ENCODE measurements at regions not wholly inside any gene's neighbourhood (a gene's known extent, or its start where the extent isn't known, plus 50 kb on each side); places are given as distances from the start of the nearest gene placed in this dataset.
"Not testable (repeated sequence)": the region's sequence is repeated elsewhere in the genome, so short reads cannot be mapped to it uniquely, and the experiment has no call there.

DNA sequence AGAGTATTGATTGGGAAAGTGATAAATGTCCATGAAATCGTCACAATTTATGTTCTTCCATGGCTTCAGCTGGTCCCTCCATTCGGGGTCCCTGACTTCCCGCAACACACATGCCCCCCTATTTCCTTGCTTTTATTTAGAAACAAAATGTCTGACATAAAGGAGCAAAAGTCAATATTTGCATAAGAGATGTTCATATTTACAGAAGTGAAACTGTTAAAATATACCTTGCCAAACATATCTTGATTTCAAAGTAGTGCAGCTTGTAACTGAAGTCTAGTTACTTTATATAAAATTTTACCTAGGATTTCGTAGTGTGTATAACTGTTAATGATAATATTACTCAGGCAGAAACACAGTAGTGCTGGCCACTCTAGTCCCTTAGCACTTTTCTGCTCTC lies 548.9 kb upstream of the ADGRB3 start:
- Histone ChIP-seq H3K27ac (ENCODE audit: insufficient read depth in 1 of 2, low read depth in 1 of 2, low read length in 2 of 2, poor library complexity in 1 of 2, severe bottlenecking in 2 of 2) (no peak overlapping the region), H3K4me1 (ENCODE audit: control extremely low read depth in 1 of 4, control insufficient read depth in 4 of 4, insufficient read depth in 4 of 4, low read length in 3 of 4) (no peaks in the 10 kb centered on the region), H3K27me3 (replicated peaks in 2 of 5; ENCODE audit: control insufficient read depth in 4 of 5, insufficient read depth in 5 of 5, low read length in 4 of 5) (no peaks in the 10 kb centered on the region), H3K4me3 (ENCODE audit: control insufficient read depth in 1 of 7, extremely low read depth in 1 of 7, insufficient read depth in 4 of 7, low read depth in 2 of 7, low read length in 6 of 7) (no peak overlapping the region), H3K36me3 (ENCODE audit: control insufficient read depth in 4 of 4, insufficient read depth in 4 of 4, low read length in 3 of 4) (no peaks in the 10 kb centered on the region), H3K9me3 (ENCODE audit: control extremely low read depth in 1 of 5, control insufficient read depth in 4 of 5, insufficient read depth in 2 of 5, low read depth in 1 of 5, low read length in 4 of 5) (no peaks in the 10 kb centered on the region)
- ChIA-PET CTCF (no interaction called here), POLR2A (no interaction called here)
- WGBS (ENCODE audit: insufficient coverage) = no CpG with 5 or more reads among the region's 4 CpGs
- no peak for DNase-seq

DNA sequence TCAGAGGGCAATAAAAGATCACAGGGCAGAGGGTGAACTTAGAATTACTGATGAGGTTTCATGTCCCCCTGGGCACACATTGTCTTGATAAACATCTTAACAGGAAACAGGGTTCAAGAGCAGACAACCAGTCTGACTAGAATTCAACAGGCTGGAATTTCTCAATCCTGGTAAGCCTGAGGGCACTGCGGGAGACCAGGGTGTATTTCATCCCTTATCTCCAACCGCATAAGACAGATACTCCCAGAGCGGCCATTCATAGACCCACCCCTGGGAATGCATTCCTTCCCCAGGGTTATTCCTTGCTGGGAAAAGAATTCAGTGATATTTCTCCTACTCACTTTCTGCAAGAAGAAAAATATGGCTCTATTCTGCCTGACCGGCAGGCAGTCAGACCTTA lies 549.5 kb upstream of the ADGRB3 start:
- H3K4me1 ChIP-seq (ENCODE audit: control extremely low read depth in 1 of 4, control insufficient read depth in 4 of 4, insufficient read depth in 4 of 4, low read length in 3 of 4); H3K27ac ChIP-seq (ENCODE audit: insufficient read depth in 1 of 2, low read depth in 1 of 2, low read length in 2 of 2, poor library complexity in 1 of 2, severe bottlenecking in 2 of 2); H3K4me3 ChIP-seq (ENCODE audit: control insufficient read depth in 1 of 7, extremely low read depth in 1 of 7, insufficient read depth in 4 of 7, low read depth in 2 of 7, low read length in 6 of 7); H3K27me3 ChIP-seq (replicated peaks in 2 of 5; ENCODE audit: control insufficient read depth in 4 of 5, insufficient read depth in 5 of 5, low read length in 4 of 5); POLR2A ChIA-PET; H3K36me3 ChIP-seq (ENCODE audit: control insufficient read depth in 4 of 4, insufficient read depth in 4 of 4, low read length in 3 of 4); H3K9me3 ChIP-seq (ENCODE audit: control extremely low read depth in 1 of 5, control insufficient read depth in 4 of 5, insufficient read depth in 2 of 5, low read depth in 1 of 5, low read length in 4 of 5); CTCF ChIA-PET; DNase-seq: not testable (repeated sequence)
- 100% methylated on average over 3 of the region's 4 CpGs for WGBS (ENCODE audit: insufficient coverage)

DNA sequence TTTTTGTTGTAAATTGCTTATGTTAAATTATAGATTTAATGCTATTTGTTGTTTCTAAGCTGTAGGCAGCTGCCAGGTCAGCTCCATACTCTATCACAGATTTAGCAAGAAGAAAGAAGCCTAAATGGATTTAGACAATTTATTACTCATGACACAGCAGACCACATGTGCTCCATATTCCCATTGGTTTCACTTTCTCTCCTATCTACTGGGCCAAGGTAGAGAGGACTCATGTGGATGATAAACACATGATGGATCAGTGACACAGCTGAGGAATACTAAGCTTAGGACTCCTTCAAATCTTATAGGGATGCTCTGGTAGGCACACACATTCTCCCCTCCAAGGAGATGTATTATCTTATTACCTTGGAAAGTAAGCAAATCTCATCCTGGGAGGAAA lies 553.0 kb upstream of the ADGRB3 start:
- ChIA-PET POLR2A (no interaction called here), CTCF (no interaction called here)
- no peak for DNase-seq
- Histone ChIP-seq H3K9me3 (ENCODE audit: control extremely low read depth in 1 of 5, control insufficient read depth in 4 of 5, insufficient read depth in 2 of 5, low read depth in 1 of 5, low read length in 4 of 5) (no peaks in the 10 kb centered on the region), H3K36me3 (ENCODE audit: control insufficient read depth in 4 of 4, insufficient read depth in 4 of 4, low read length in 3 of 4) (no peaks in the 10 kb centered on the region), H3K4me1 (ENCODE audit: control extremely low read depth in 1 of 4, control insufficient read depth in 4 of 4, insufficient read depth in 4 of 4, low read length in 3 of 4) (no peaks in the 10 kb centered on the region), H3K27me3 (replicated peaks in 2 of 5; ENCODE audit: control insufficient read depth in 4 of 5, insufficient read depth in 5 of 5, low read length in 4 of 5) (no peaks in the 10 kb centered on the region), H3K4me3 (ENCODE audit: control insufficient read depth in 1 of 7, extremely low read depth in 1 of 7, insufficient read depth in 4 of 7, low read depth in 2 of 7, low read length in 6 of 7) (no peak overlapping the region), H3K27ac (ENCODE audit: insufficient read depth in 1 of 2, low read depth in 1 of 2, low read length in 2 of 2, poor library complexity in 1 of 2, severe bottlenecking in 2 of 2) (no peak overlapping the region)

DNA sequence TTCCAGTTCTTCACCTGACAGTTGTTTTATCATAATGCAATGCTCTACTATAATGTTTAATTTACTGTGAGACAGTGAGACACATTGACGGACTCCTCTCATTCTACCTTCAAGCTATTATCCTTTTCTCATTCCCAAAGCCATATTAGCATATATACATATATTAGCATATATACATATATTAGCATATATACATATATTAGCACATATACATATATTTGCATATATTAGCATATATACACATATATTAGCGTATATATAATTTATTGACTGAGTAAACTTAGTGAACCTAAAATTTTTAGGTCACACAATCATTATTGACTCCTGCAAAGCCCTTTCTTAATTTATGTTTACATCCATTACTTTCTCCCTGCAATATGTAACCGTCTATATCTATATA lies 555.0 kb upstream of the ADGRB3 start:
- H3K4me1 ChIP-seq (ENCODE audit: control extremely low read depth in 1 of 4, control insufficient read depth in 4 of 4, insufficient read depth in 4 of 4, low read length in 3 of 4) = no peaks in the 10 kb centered on the region
- POLR2A ChIA-PET = no interaction called here
- no peak overlapping the region for H3K27ac ChIP-seq (ENCODE audit: insufficient read depth in 1 of 2, low read depth in 1 of 2, low read length in 2 of 2, poor library complexity in 1 of 2, severe bottlenecking in 2 of 2)
- H3K36me3 ChIP-seq (ENCODE audit: control insufficient read depth in 4 of 4, insufficient read depth in 4 of 4, low read length in 3 of 4) = no peaks in the 10 kb centered on the region
- no peak for DNase-seq
- CTCF ChIA-PET = no interaction called here
- WGBS (ENCODE audit: insufficient coverage) = no CpG with 5 or more reads among the region's 3 CpGs
- no peak overlapping the region for H3K4me3 ChIP-seq (ENCODE audit: control insufficient read depth in 1 of 7, extremely low read depth in 1 of 7, insufficient read depth in 4 of 7, low read depth in 2 of 7, low read length in 6 of 7)
- no peaks in the 10 kb centered on the region for H3K27me3 ChIP-seq (replicated peaks in 2 of 5; ENCODE audit: control insufficient read depth in 4 of 5, insufficient read depth in 5 of 5, low read length in 4 of 5)
- no peaks in the 10 kb centered on the region for H3K9me3 ChIP-seq (ENCODE audit: control extremely low read depth in 1 of 5, control insufficient read depth in 4 of 5, insufficient read depth in 2 of 5, low read depth in 1 of 5, low read length in 4 of 5)

DNA sequence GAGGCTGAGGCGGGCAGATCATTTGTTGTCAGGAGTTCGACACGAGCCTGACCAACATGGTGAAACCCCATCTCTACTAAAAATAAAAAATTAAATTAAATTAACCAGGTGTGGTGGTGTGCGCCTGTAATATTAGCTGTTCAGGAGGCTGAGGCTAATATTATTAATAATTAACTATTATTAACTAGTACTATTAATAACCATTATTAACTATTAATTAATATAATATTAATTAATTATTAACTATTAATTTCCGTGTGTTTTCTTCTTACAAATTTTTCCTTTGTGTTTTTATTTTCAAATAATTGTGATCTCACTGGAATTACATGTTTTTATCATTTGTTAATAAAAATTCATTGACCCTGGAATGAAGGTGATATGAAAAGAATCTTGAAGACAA lies 557.4 kb upstream of the ADGRB3 start:
- no peaks in the 10 kb centered on the region for H3K9me3 ChIP-seq (ENCODE audit: control extremely low read depth in 1 of 5, control insufficient read depth in 4 of 5, insufficient read depth in 2 of 5, low read depth in 1 of 5, low read length in 4 of 5)
- WGBS (ENCODE audit: insufficient coverage) = no CpG with 5 or more reads among the region's 5 CpGs
- no peak for DNase-seq
- ChIA-PET CTCF (no interaction called here), POLR2A (no interaction called here)
- no peaks in the 10 kb centered on the region for H3K4me1 ChIP-seq (ENCODE audit: control extremely low read depth in 1 of 4, control insufficient read depth in 4 of 4, insufficient read depth in 4 of 4, low read length in 3 of 4)
- no peak overlapping the region for H3K27ac ChIP-seq (ENCODE audit: insufficient read depth in 1 of 2, low read depth in 1 of 2, low read length in 2 of 2, poor library complexity in 1 of 2, severe bottlenecking in 2 of 2)
- H3K27me3 ChIP-seq (replicated peaks in 2 of 5; ENCODE audit: control insufficient read depth in 4 of 5, insufficient read depth in 5 of 5, low read length in 4 of 5) = no peaks in the 10 kb centered on the region
- H3K36me3 ChIP-seq (ENCODE audit: control insufficient read depth in 4 of 4, insufficient read depth in 4 of 4, low read length in 3 of 4) = no peaks in the 10 kb centered on the region
- no peak overlapping the region for H3K4me3 ChIP-seq (ENCODE audit: control insufficient read depth in 1 of 7, extremely low read depth in 1 of 7, insufficient read depth in 4 of 7, low read depth in 2 of 7, low read length in 6 of 7)

DNA sequence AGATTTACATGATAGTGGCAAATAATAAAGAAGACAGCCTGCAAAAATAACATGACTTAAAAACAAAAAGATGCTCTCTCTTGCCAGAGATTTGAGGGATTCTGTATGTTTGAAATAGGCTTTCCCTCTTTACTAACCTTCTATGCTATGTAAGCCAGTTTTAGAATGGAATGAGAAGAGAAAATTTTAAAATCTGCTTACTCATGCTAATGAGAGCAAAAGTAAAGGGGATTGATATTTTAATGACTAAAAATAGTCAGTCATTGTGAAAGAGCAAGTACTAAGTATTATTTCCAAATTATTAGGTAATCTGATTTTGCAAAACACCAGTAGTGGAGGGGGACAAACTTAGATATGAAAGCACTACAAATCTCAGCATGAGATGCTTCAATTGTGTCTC lies 563.3 kb upstream of the ADGRB3 start:
- H3K27ac ChIP-seq (ENCODE audit: insufficient read depth in 1 of 2, low read depth in 1 of 2, low read length in 2 of 2, poor library complexity in 1 of 2, severe bottlenecking in 2 of 2) = no peak overlapping the region
- ChIA-PET POLR2A (no interaction called here), CTCF (no interaction called here)
- no peak overlapping the region for H3K4me3 ChIP-seq (ENCODE audit: control insufficient read depth in 1 of 7, extremely low read depth in 1 of 7, insufficient read depth in 4 of 7, low read depth in 2 of 7, low read length in 6 of 7)
- H3K4me1 ChIP-seq (ENCODE audit: control extremely low read depth in 1 of 4, control insufficient read depth in 4 of 4, insufficient read depth in 4 of 4, low read length in 3 of 4) = no peaks in the 10 kb centered on the region
- H3K9me3 ChIP-seq (ENCODE audit: control extremely low read depth in 1 of 5, control insufficient read depth in 4 of 5, insufficient read depth in 2 of 5, low read depth in 1 of 5, low read length in 4 of 5) = no peaks in the 10 kb centered on the region
- H3K36me3 ChIP-seq (ENCODE audit: control insufficient read depth in 4 of 4, insufficient read depth in 4 of 4, low read length in 3 of 4) = no peaks in the 10 kb centered on the region
- no peak for DNase-seq
- no peaks in the 10 kb centered on the region for H3K27me3 ChIP-seq (replicated peaks in 2 of 5; ENCODE audit: control insufficient read depth in 4 of 5, insufficient read depth in 5 of 5, low read length in 4 of 5)

DNA sequence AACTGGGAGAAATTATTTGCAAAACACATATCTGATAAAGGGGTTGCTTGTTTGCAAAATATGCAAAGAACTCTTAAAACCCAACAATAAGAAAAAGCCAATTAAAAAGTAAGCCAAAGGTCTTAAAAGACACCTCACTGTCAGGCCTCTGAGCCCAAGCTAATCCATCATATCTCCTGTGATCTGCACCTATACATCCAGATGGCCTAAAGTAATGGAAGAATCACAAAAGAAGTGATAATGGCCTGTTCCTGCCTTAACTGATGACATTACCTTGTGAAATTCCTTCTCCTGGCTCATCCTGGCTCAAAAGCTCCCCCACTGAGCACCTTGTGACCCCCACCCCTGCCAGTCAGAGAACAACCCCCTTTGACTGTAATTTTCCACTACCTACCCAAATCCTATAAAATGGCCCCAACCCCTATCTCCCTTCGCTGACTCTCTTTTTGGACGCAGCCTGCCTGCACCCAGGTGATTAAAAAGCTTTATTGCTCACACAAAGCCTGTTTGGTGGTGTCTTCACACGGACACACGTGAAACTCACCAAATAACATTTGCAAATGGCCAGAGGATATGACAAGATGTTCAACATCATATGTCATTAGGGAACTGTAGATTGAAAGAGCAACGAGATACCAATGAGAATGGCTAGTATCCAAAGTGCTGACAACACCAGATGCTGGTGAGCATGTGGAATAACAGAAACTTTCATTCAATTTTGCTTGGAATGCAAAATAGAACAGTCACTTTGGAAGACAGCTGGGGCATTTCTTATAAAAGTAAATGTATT lies 565.0 kb upstream of the ADGRB3 start:
- ChIA-PET CTCF (no interaction called here), POLR2A (no interaction called here)
- H3K4me1 ChIP-seq (ENCODE audit: control extremely low read depth in 1 of 4, control insufficient read depth in 4 of 4, insufficient read depth in 4 of 4, low read length in 3 of 4) = no peaks in the 10 kb centered on the region
- WGBS (ENCODE audit: insufficient coverage) = 43% methylated on average over 5 of the region's 5 CpGs
- H3K27me3 ChIP-seq (replicated peaks in 2 of 5; ENCODE audit: control insufficient read depth in 4 of 5, insufficient read depth in 5 of 5, low read length in 4 of 5) = no peaks in the 10 kb centered on the region
- H3K4me3 ChIP-seq (ENCODE audit: control insufficient read depth in 1 of 7, extremely low read depth in 1 of 7, insufficient read depth in 4 of 7, low read depth in 2 of 7, low read length in 6 of 7) = no peak overlapping the region
- no peak for DNase-seq
- H3K36me3 ChIP-seq (ENCODE audit: control insufficient read depth in 4 of 4, insufficient read depth in 4 of 4, low read length in 3 of 4) = no peaks in the 10 kb centered on the region
- no peak overlapping the region for H3K27ac ChIP-seq (ENCODE audit: insufficient read depth in 1 of 2, low read depth in 1 of 2, low read length in 2 of 2, poor library complexity in 1 of 2, severe bottlenecking in 2 of 2)
- no peaks in the 10 kb centered on the region for H3K9me3 ChIP-seq (ENCODE audit: control extremely low read depth in 1 of 5, control insufficient read depth in 4 of 5, insufficient read depth in 2 of 5, low read depth in 1 of 5, low read length in 4 of 5)

Data from common myeloid progenitor, CD34-positive (primary cell).